ENCODE measurements at regions not wholly inside any gene's neighbourhood (a gene's known extent, or its start where the extent isn't known, plus 50 kb on each side); places are given as distances from the start of the nearest gene placed in this dataset.

DNA sequence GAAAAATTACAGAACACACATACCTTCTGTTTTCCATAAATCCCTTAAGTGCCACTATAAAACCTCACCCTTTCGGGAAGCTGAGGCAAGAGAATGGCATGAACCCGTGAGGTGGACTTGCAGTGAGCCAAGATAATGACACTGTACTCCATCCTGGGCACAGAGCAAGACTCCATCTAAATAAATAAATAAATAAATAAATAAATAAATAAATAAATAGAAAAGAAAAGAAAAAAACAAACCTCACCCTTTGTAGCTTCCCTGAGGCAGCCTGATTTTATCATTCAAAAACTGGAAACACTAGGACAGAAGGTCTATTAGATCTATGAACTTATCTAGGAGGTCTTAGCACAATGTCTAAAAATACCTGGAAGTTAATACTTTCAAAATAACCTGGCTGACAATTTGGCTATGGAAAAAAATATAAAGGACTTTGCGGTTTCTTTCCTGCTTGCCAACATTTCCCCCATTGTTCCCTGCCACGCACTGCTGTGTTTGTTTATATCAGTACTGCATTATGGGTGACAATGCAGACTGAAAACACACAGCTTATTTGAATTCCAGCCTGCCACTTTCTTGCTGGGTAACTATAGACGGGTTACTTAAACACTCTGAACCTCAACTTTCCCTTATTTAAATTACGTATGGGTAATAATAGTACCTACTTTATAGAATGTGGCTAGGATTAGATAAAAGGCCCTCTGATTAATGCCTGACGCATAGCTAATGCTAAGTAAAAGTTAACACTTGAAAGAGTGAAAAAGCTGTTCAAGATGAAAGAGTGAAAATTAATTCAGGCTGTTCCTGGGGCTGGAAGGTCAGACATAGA is 313.0 kb downstream of the RDH14 start:
- POLR2A ChIA-PET, result no interaction called here
- dilution Hi-C loops (cut with MboI; ENCODE audit: extremely low pct_ligation_motif_present, low sequenced_read_pairs), result no loop called here
- DNase-seq (ENCODE audit: low read depth, low spot score), result peak; percentile 19

More for the DNA sequence above, 313.0 kb downstream of the RDH14 start:
- Histone ChIP-seq H4K20me1 (replicated peaks; ENCODE audit: control insufficient read depth, extremely low read depth, insufficient read depth, low read length) (no peaks in the 10 kb centered on the region), H3K9me3 (replicated peaks; ENCODE audit: control insufficient read depth, insufficient read depth, low read length) (no peaks in the 10 kb centered on the region), H3K79me2 (ENCODE audit: control insufficient read depth, insufficient read depth, low read length) (no peaks in the 10 kb centered on the region), H3K9ac (replicated peaks; ENCODE audit: extremely low read depth, insufficient read depth, low read length) (no peak overlapping the region), H2AFZ (ENCODE audit: low read depth, low read length) (no peak overlapping the region), H3K4me1 (ENCODE audit: control insufficient read depth, extremely low read depth, insufficient read depth, low read length) (no peaks in the 10 kb centered on the region), H3K27me3 (ENCODE audit: control insufficient read depth in 2 of 2, insufficient read depth in 2 of 2, low read length in 2 of 2) (peaks cover 2 to 3% of the 10 kb centered on the region in 2 experiments), H3K9me1 (replicated peaks; ENCODE audit: control insufficient read depth, extremely low read depth, insufficient read depth, low read length) (no peaks in the 10 kb centered on the region), H3K4me2 (ENCODE audit: insufficient read depth, low read length) (no peak overlapping the region), H3K4me3 (replicated peaks in 1 of 3; ENCODE audit: insufficient read depth in 1 of 3, low read depth in 1 of 3, low read length in 3 of 3) (no peak overlapping the region), H3K36me3 (ENCODE audit: control insufficient read depth in 2 of 2, extremely low read depth in 1 of 2, insufficient read depth in 2 of 2, low read length in 2 of 2) (no peaks in the 10 kb centered on the region), H3K27ac (ENCODE audit: insufficient read depth, low read depth, low read length) (no peak overlapping the region)
- BruUV-seq (replicated peaks), result no TSS peak
- CTCF ChIA-PET, result interaction anchor here (0.6 to 2.0 kb wide), 6 partner anchors 9 to 131 kb away, joined by 3 to 7 read pairs (median 4); no protein-coding TSS in a partner anchor
- intact Hi-C loops (cut with micrococcal nuclease), result no loop called here
- FAIRE-seq, result no peak
- TF ChIP-seq JUN (IDR thresholded peaks at IDR 0.05; ENCODE audit: borderline replicate concordance, insufficient read depth, insufficient read length, low read depth), result no peak
- TF ChIP-seq MYC (IDR thresholded peaks at IDR 0.05; ENCODE audit: low read depth, low read length), result no peak
- TF ChIP-seq, protein P1, sequence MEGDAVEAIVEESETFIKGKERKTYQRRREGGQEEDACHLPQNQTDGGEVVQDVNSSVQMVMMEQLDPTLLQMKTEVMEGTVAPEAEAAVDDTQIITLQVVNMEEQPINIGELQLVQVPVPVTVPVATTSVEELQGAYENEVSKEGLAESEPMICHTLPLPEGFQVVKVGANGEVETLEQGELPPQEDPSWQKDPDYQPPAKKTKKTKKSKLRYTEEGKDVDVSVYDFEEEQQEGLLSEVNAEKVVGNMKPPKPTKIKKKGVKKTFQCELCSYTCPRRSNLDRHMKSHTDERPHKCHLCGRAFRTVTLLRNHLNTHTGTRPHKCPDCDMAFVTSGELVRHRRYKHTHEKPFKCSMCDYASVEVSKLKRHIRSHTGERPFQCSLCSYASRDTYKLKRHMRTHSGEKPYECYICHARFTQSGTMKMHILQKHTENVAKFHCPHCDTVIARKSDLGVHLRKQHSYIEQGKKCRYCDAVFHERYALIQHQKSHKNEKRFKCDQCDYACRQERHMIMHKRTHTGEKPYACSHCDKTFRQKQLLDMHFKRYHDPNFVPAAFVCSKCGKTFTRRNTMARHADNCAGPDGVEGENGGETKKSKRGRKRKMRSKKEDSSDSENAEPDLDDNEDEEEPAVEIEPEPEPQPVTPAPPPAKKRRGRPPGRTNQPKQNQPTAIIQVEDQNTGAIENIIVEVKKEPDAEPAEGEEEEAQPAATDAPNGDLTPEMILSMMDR (IDR thresholded peaks at IDR 0.05; ENCODE audit: extremely low read depth in 1 of 2, insufficient read depth in 1 of 2, low read depth in 1 of 2, low read length in 2 of 2), result no peak
- TF ChIP-seq POLR2A (IDR thresholded peaks at IDR 0.05; ENCODE audit: low read depth, low read length), result no peak
- TF ChIP-seq EZH2 (IDR thresholded peaks at IDR 0.05; ENCODE audit: borderline replicate concordance, low read depth, low read length, severe bottlenecking), result no peak
- TF ChIP-seq POLR2AphosphoS5 (IDR thresholded peaks at IDR 0.05; ENCODE audit: insufficient read depth, low read depth, low read length), result no peak
- no peak for TF ChIP-seq FOS (IDR thresholded peaks at IDR 0.05; ENCODE audit: borderline replicate concordance, insufficient read depth, low read length)

All from endothelial cell of umbilical vein (primary cell).